Liver (tissue), 8 donors: ENCODE measurements at regions not wholly inside any gene's neighbourhood (a gene's known extent, or its start where the extent isn't known, plus 50 kb on each side); places are given as distances from the start of the nearest gene placed in this dataset.
"Not testable (repeated sequence)": the region's sequence is repeated elsewhere in the genome, so short reads cannot be mapped to it uniquely, and the experiment has no call there.

Source experiments
- DNase-seq: peaks from one replicate; pipeline ENCODE4 v3.0.0-alpha.2; 2017; ENCODE audit warnings: low spot score
- H3K27ac ChIP-seq, 2 donors: one replicate each; pipeline ENCODE4 v1.7.0; 2013; ENCODE audit warnings: inconsistent platforms in 2 of 2, low read length in 2 of 2, control low read depth in 1 of 2, low read depth in 1 of 2, mild to moderate bottlenecking in 1 of 2
- H3K27me3 ChIP-seq, 4 donors: one replicate each; pipeline versions ENCODE4 v1.6.1 to v1.7.0; 2013; ENCODE audit warnings: low read length in 3 of 4, inconsistent platforms in 1 of 4, mild to moderate bottlenecking in 1 of 4, moderate library complexity in 1 of 4; ENCODE audit not compliant: control insufficient read depth in 4 of 4, insufficient read depth in 4 of 4
- H3K36me3 ChIP-seq, 4 donors: one replicate each; pipeline versions ENCODE4 v1.6.1 to v1.7.0; 2013; ENCODE audit warnings: low read length in 3 of 4, mild to moderate bottlenecking in 3 of 4, low read depth in 1 of 4, moderate library complexity in 1 of 4; ENCODE audit not compliant: control insufficient read depth in 4 of 4, insufficient read depth in 3 of 4
- H3K4me1 ChIP-seq, 4 donors: one replicate each; pipeline versions ENCODE4 v1.6.1 to v1.7.0; 2013; ENCODE audit warnings: low read length in 3 of 4, mild to moderate bottlenecking in 3 of 4, moderate library complexity in 1 of 4; ENCODE audit not compliant: control insufficient read depth in 4 of 4, insufficient read depth in 4 of 4
- H3K4me3 ChIP-seq, 3 donors: one replicate each; pipeline versions ENCODE4 v1.6.1 to v1.7.0; 2013; ENCODE audit warnings: low read length in 3 of 3, control low read depth in 1 of 3, low read depth in 1 of 3, mild to moderate bottlenecking in 1 of 3
- H3K9ac ChIP-seq, 2 donors: one replicate each; pipeline ENCODE4 v1.7.0; 2013; ENCODE audit warnings: low read length in 2 of 2, mild to moderate bottlenecking in 2 of 2, moderate library complexity in 2 of 2, control low read depth in 1 of 2, low read depth in 1 of 2
- H3K9me3 ChIP-seq, 4 donors: one replicate each; pipeline versions ENCODE4 v1.6.1 to v1.7.0; 2013; ENCODE audit warnings: low read length in 3 of 4; ENCODE audit not compliant: control insufficient read depth in 4 of 4
- ATF3 ChIP-seq: IDR thresholded peaks from 2 replicates; pipeline ENCODE4 v1.6.1; 2016; ENCODE audit warnings: antibody characterized with exemption
- CTCF ChIP-seq: fragments of 150-350 bp; IDR thresholded peaks from 2 replicates; pipeline ENCODE4 v1.5.1; 2017; ENCODE audit warnings: improper control_type of control experiment, low read depth, low read length; ENCODE audit not compliant: missing input control
- EGR1 ChIP-seq, 2 donors: IDR thresholded peaks; 2 replicates each; pipeline ENCODE4 v1.6.1; 2016 to 2018; ENCODE audit warnings: antibody characterized with exemption in 2 of 2, low read depth in 2 of 2
- FOXA1 ChIP-seq: IDR thresholded peaks from 2 replicates; pipeline ENCODE4 v1.6.1; 2016; ENCODE audit warnings: antibody characterized with exemption
- GABPA ChIP-seq, 2 donors: IDR thresholded peaks in 1 of 2; conservative IDR thresholded peaks in 1 of 2; 2 replicates each; pipeline ENCODE4 v1.6.1; 2016; ENCODE audit warnings: antibody characterized with exemption in 2 of 2, mild to moderate bottlenecking in 1 of 2, moderate library complexity in 1 of 2
- HNF4A ChIP-seq, 2 donors: conservative IDR thresholded peaks; 2 replicates each; pipeline ENCODE4 v1.6.1; 2016; ENCODE audit warnings: antibody characterized with exemption in 2 of 2, mild to moderate bottlenecking in 2 of 2
- HNF4G ChIP-seq: IDR thresholded peaks from 2 replicates; pipeline ENCODE4 v1.6.1; 2016; ENCODE audit warnings: antibody characterized with exemption
- MAX ChIP-seq: IDR thresholded peaks from 2 replicates; pipeline ENCODE4 v1.6.1; 2016; ENCODE audit warnings: antibody characterized with exemption
- RAD21 ChIP-seq, 2 donors: IDR thresholded peaks; 2 replicates each; pipeline ENCODE4 v1.6.1; 2016; ENCODE audit warnings: antibody characterized with exemption in 2 of 2, mild to moderate bottlenecking in 2 of 2
- REST ChIP-seq: IDR thresholded peaks from 2 replicates; pipeline ENCODE4 v1.6.1; 2016; ENCODE audit warnings: antibody characterized with exemption, mild to moderate bottlenecking
- RXRA ChIP-seq, 2 donors: IDR thresholded peaks; 2 replicates each; pipeline ENCODE4 v1.6.1; 2017 to 2018; ENCODE audit warnings: antibody characterized with exemption in 2 of 2, mild to moderate bottlenecking in 1 of 2
- SP1 ChIP-seq: IDR thresholded peaks from 2 replicates; pipeline ENCODE4 v1.6.1; 2018; ENCODE audit warnings: antibody characterized with exemption, mild to moderate bottlenecking
- TAF1 ChIP-seq: conservative IDR thresholded peaks from 2 replicates; pipeline ENCODE4 v1.6.1; 2016; ENCODE audit warnings: antibody characterized with exemption, mild to moderate bottlenecking
- YY1 ChIP-seq: IDR thresholded peaks from 2 replicates; pipeline ENCODE4 v1.6.1; 2016; ENCODE audit warnings: antibody characterized with exemption, mild to moderate bottlenecking
- WGBS: extraction: QIAGEN DNeasy Blood & Tissue Kit; methylation state at CpG from one replicate; pipeline ENCODE4 v1.1.7; 2013; 5-methylcytosine and 5-hydroxymethylcytosine counted together
- donor health status: healthy.
- donor health status: healthy.
- donor health status: healthy.
- donor health status: healthy.
- donor health status: healthy.

- TF ChIP-seq CTCF = no peak
- TF ChIP-seq FOXA1 = no peak
- TF ChIP-seq RAD21 (IDR thresholded peaks at IDR 0.05) = no peak
- TF ChIP-seq ATF3 = no peak
Measured at GRCh38 chr5:88021141-88021540, 247.5 kb downstream of the TMEM161B start (continued).

GRCh38 chr5:88014984-88015383 lies 253.7 kb downstream of the TMEM161B start:
- H3K4me3 ChIP-seq, H3K27me3 ChIP-seq, H3K9ac ChIP-seq, DNase-seq, H3K36me3 ChIP-seq, H3K27ac ChIP-seq, H3K9me3 ChIP-seq, H3K4me1 ChIP-seq: not testable (repeated sequence)
- WGBS = 79% methylated on average over 7 of the region's 7 CpGs

- Histone ChIP-seq H3K27me3 (no peaks in the 10 kb centered on the region), H3K9ac (no peak overlapping the region), H3K27ac (no peak overlapping the region), H3K36me3 (no peaks in the 10 kb centered on the region), H3K4me3 (no peak overlapping the region), H3K9me3 (no peaks in the 10 kb centered on the region), H3K4me1 (peaks cover 0 to 11% (median 6%) of the 10 kb centered on the region in 4 donors)
- DNase-seq = no peak
- TF ChIP-seq CTCF (no peak), RAD21 (IDR thresholded peaks at IDR 0.05) (no peak), SP1 (no peak), HNF4A (conservative IDR thresholded peaks at IDR 0.05) (peak; percentile 79 to 84), FOXA1 (no peak), HNF4G (peak; percentile 37), RXRA (IDR thresholded peaks at IDR 0.05) (peak; percentile 90 to 93)
- WGBS = 18% methylated on average over 5 of the region's 5 CpGs
Measured at GRCh38 chr5:88000877-88001276, 267.8 kb downstream of the TMEM161B start.

GRCh38 chr5:87997662-87998061 lies 271.0 kb downstream of the TMEM161B start:
- Histone ChIP-seq H3K9ac (no peak overlapping the region), H3K4me1 (peaks cover 0 to 11% (median 6%) of the 10 kb centered on the region in 4 donors), H3K4me3 (no peak overlapping the region), H3K36me3 (no peaks in the 10 kb centered on the region), H3K9me3 (no peaks in the 10 kb centered on the region), H3K27ac (no peak overlapping the region), H3K27me3 (no peaks in the 10 kb centered on the region)
- 19% methylated on average over 3 of the region's 3 CpGs for WGBS
- no peak for DNase-seq
- no peak for TF ChIP-seq TAF1
- TF ChIP-seq HNF4G = no peak
- TF ChIP-seq FOXA1 = no peak
- TF ChIP-seq GABPA (IDR thresholded peaks at IDR 0.05 in 1 of 2, conservative IDR thresholded peaks at IDR 0.05 in 1 of 2) = no peak
- TF ChIP-seq REST = no peak
- no peak for TF ChIP-seq MAX
- TF ChIP-seq HNF4A (conservative IDR thresholded peaks at IDR 0.05) = no peak
- no peak for TF ChIP-seq CTCF
- no peak for TF ChIP-seq RXRA (IDR thresholded peaks at IDR 0.05)
- no peak for TF ChIP-seq YY1
- TF ChIP-seq EGR1 (IDR thresholded peaks at IDR 0.05; ENCODE audit: low read depth in 2 of 2) = no peak
- no peak for TF ChIP-seq ATF3
